Natural killer cell (primary cell): ENCODE measurements at regions not wholly inside any gene's neighbourhood (a gene's known extent, or its start where the extent isn't known, plus 50 kb on each side); places are given as distances from the start of the nearest gene placed in this dataset.

Experiments
- ATAC-seq, 3 donors: fragments of 150-1000 bp in 2 of 3; fragments of 200-7000 bp in 1 of 3; cut with Tn5 transposase; 1 replicate in 1 of 3; 2 replicates in 2 of 3; pipeline ENCODE4 v1.10.0; 2021; ENCODE audit warnings: mild to moderate bottlenecking in 2 of 3, moderate library complexity in 2 of 3
- DNase-seq, 2 donors: peaks; one replicate each; pipeline versions ENCODE4 v3.0.0 to v3.0.0-alpha.2; 2013 to 2021; ENCODE audit warnings: mixed read lengths in 1 of 2
- H3K27ac ChIP-seq: one replicate; pipeline ENCODE4 v1.5.1; 2013; ENCODE audit warnings: mild to moderate bottlenecking, low read length
- H3K27me3 ChIP-seq: one replicate; pipeline ENCODE4 v1.6.1; 2013; ENCODE audit warnings: low read length; ENCODE audit not compliant: control insufficient read depth, insufficient read depth
- H3K36me3 ChIP-seq: one replicate; pipeline ENCODE4 v1.6.1; 2013; ENCODE audit warnings: low read length; ENCODE audit not compliant: control insufficient read depth, insufficient read depth
- H3K4me1 ChIP-seq: one replicate; pipeline ENCODE4 v1.6.1; 2013; ENCODE audit warnings: low read length; ENCODE audit not compliant: control insufficient read depth, insufficient read depth
- H3K4me3 ChIP-seq: one replicate; pipeline ENCODE4 v1.5.1; 2013; ENCODE audit warnings: low read length
- H3K9me3 ChIP-seq: one replicate; pipeline ENCODE4 v1.6.1; 2013; ENCODE audit warnings: low read length; ENCODE audit not compliant: control insufficient read depth, insufficient read depth
- H3K27ac Mint-ChIP-seq, 2 donors: one replicate each; pipeline ENCODE4 v1.8.0; 2022; ENCODE audit warnings: mild to moderate bottlenecking in 2 of 2, mixed read lengths in 2 of 2, moderate library complexity in 1 of 2
- H3K27me3 Mint-ChIP-seq, 2 donors: one replicate each; pipeline ENCODE4 v1.8.0; 2022; ENCODE audit warnings: low read depth in 2 of 2, mixed read lengths in 2 of 2
- H3K36me3 Mint-ChIP-seq: one replicate; pipeline ENCODE4 v1.8.0; 2022; ENCODE audit warnings: mixed read lengths
- H3K4me1 Mint-ChIP-seq, 2 donors: one replicate each; pipeline ENCODE4 v1.8.0; 2022; ENCODE audit warnings: mixed read lengths in 2 of 2
- H3K4me3 Mint-ChIP-seq: one replicate; pipeline ENCODE4 v1.8.0; 2022; ENCODE audit warnings: mild to moderate bottlenecking, moderate library complexity, mixed read lengths
- H3K9me3 Mint-ChIP-seq, 2 donors: one replicate each; pipeline ENCODE4 v1.8.0; 2022; ENCODE audit warnings: mixed read lengths in 2 of 2
- WGBS: methylation state at CpG from one replicate; pipeline ENCODE4 v1.1.7; 2013; ENCODE audit warnings: missing lambda C conversion rate; ENCODE audit not compliant: insufficient coverage; 5-methylcytosine and 5-hydroxymethylcytosine counted together
- intact Hi-C: fragments of 100-400 bp; cut with micrococcal nuclease; formaldehyde crosslinking; loops from one replicate; pipeline ENCODE4 v1.14.2; 2022
- TF ChIP-seq, protein P1 (sequence below): fragments of 200-600 bp; IDR thresholded peaks from one replicate; pipeline ENCODE4 v1.8.0; 2022; ENCODE audit warnings: antibody characterized with exemption

DNA sequence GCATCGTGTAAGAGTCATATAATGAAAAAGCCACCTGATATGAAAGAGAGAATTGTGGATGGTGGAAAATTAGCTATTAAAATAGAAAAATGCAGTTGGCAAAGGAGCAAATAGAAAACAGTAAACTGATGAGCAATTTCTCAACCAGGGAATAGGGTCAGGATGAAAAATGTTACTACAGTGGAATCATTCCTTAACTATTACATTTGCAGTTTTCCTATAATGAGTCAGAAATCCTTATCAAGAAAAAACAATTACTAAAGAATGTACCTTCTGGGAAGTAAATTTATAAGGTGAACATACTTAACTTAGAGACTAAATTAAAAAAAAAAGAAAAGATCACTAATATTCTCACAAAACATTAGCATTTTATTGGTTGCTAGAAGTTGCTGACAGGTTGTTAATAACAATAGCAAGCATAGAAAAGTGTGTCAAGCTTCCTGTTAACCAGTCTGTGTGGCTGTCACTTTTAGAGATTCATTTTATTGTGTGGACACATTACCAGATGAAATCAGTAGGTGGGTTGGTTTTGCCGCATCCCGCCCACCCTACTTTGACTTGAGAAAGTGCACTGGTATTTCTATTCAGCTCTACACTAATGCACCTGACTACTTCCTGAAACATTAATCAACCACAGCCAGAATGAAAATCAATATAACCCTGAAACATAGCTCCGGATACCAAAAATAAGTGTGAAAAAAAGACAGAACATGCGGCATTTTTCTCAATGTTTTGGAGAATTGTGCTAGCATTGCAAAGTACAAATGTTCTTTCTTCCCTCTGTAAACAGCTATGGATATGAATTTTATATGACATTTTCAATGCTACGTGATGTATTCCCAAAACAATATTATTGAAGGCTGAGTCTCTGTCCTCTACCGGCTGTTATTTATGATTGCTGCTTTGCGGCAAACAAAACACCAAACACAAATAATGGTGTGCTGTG is 576.7 kb downstream of the SLC16A7 start:
- no peaks in the 10 kb centered on the region for H3K27me3 Mint-ChIP-seq
- Histone ChIP-seq H3K9me3 (no peaks in the 10 kb centered on the region), H3K4me1 (no peaks in the 10 kb centered on the region), H3K27me3 (no peaks in the 10 kb centered on the region), H3K27ac (no peak overlapping the region), H3K4me3 (no peak overlapping the region), H3K36me3 (no peaks in the 10 kb centered on the region)
- no peaks in the 10 kb centered on the region for H3K36me3 Mint-ChIP-seq
- ATAC-seq (no peak), DNase-seq (no peak)
- H3K9me3 Mint-ChIP-seq = peaks cover 2 to 10% of the 10 kb centered on the region in 2 donors
- H3K27ac Mint-ChIP-seq = no peak overlapping the region
- TF ChIP-seq, protein P1, sequence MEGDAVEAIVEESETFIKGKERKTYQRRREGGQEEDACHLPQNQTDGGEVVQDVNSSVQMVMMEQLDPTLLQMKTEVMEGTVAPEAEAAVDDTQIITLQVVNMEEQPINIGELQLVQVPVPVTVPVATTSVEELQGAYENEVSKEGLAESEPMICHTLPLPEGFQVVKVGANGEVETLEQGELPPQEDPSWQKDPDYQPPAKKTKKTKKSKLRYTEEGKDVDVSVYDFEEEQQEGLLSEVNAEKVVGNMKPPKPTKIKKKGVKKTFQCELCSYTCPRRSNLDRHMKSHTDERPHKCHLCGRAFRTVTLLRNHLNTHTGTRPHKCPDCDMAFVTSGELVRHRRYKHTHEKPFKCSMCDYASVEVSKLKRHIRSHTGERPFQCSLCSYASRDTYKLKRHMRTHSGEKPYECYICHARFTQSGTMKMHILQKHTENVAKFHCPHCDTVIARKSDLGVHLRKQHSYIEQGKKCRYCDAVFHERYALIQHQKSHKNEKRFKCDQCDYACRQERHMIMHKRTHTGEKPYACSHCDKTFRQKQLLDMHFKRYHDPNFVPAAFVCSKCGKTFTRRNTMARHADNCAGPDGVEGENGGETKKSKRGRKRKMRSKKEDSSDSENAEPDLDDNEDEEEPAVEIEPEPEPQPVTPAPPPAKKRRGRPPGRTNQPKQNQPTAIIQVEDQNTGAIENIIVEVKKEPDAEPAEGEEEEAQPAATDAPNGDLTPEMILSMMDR = no peak
- H3K4me1 Mint-ChIP-seq = no peaks in the 10 kb centered on the region
- H3K4me3 Mint-ChIP-seq = no peak overlapping the region
- WGBS = 73% methylated on average over 5 of the region's 8 CpGs
- intact Hi-C loops = no loop called here

DNA sequence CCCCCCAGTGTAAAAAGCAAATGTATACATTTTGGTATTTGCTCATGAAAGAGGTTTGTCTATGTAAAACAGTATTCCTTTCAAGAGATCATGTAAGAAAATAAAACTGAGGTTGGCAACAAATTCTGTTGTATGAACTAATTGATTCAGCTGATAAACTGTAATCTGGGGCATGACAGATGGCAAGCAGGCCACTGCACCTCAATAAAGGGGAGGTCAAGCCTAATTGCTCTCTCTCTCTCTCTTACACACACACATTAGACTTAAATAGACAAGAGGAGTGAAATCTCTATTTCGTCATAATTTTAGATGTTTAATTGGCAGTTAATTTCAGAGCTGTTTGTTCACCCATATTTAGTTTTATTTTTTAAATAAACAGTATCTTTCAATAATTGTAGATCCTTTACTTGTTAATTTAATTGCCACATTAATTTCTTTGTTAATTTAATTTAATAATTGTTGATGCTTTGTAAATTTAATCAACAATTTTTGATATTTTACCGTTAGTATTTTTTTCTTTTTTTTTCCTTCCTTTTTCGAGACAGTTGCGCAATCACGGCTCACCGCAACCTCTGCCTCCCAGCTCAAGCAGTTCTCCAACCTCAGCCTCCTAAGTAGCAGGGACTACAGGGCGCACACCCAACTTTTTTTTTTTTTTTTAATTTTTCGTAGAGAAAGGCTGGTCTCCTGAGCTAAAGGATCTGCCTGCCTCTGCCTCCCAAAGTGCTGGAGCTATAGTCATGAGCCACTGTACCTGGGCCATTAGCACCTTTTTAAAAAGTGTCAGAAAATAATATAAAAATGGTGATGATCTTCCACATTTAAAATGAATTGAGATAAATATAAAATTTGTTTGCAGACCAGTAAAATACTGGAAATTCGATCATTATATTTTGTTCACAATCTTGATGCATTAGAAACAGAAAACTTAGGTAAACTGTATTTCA is 577.7 kb downstream of the SLC16A7 start:
- Mint-ChIP-seq H3K4me3 (no peak overlapping the region), H3K4me1 (no peaks in the 10 kb centered on the region), H3K27me3 (no peaks in the 10 kb centered on the region), H3K9me3 (peaks cover 6 to 8% of the 10 kb centered on the region in 2 donors), H3K36me3 (no peaks in the 10 kb centered on the region), H3K27ac (no peak overlapping the region)
- intact Hi-C loops = no loop called here
- no peaks in the 10 kb centered on the region for H3K9me3 ChIP-seq
- WGBS = 85% methylated on average over 8 of the region's 9 CpGs
- TF ChIP-seq, protein P1 = no peak
- no peak overlapping the region for H3K4me3 ChIP-seq
- no peaks in the 10 kb centered on the region for H3K4me1 ChIP-seq
- no peak overlapping the region for H3K27ac ChIP-seq
- H3K27me3 ChIP-seq = no peaks in the 10 kb centered on the region
- no peaks in the 10 kb centered on the region for H3K36me3 ChIP-seq
- DNase-seq (no peak), ATAC-seq (no peak)

DNA sequence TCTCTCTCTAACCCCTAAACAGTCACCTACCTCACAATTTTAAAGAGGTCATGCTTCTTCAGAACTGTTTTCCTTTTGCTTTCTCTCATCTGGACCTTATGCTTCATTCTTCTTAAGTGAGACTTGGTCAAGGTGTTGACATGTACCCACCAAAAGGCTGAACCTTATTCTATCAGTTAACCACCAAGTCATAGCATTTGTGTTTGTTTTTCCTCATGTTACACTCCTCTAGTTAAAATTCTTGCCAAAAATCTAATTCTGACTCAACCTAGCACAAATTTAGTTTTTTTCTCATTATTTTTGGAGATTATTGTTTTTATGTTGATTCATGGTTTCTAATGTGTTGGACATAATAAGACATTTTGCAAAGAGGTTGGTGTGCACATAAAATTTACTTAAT is 578.6 kb downstream of the SLC16A7 start:
- Histone ChIP-seq H3K4me3 (no peak overlapping the region), H3K27me3 (no peaks in the 10 kb centered on the region), H3K4me1 (no peaks in the 10 kb centered on the region), H3K27ac (no peak overlapping the region), H3K9me3 (no peaks in the 10 kb centered on the region), H3K36me3 (no peaks in the 10 kb centered on the region)
- TF ChIP-seq, protein P1 = no peak
- H3K9me3 Mint-ChIP-seq = peaks cover 5 to 6% of the 10 kb centered on the region in 2 donors
- DNase-seq (no peak), ATAC-seq (no peak)
- no peaks in the 10 kb centered on the region for H3K4me1 Mint-ChIP-seq
- intact Hi-C loops = no loop called here
- no peaks in the 10 kb centered on the region for H3K27me3 Mint-ChIP-seq
- H3K36me3 Mint-ChIP-seq = no peaks in the 10 kb centered on the region
- H3K4me3 Mint-ChIP-seq = no peak overlapping the region
- H3K27ac Mint-ChIP-seq = no peak overlapping the region
